ENCODE measurements at regions not wholly inside any gene's neighbourhood (a gene's known extent, or its start where the extent isn't known, plus 50 kb on each side); places are given as distances from the start of the nearest gene placed in this dataset.

DNA sequence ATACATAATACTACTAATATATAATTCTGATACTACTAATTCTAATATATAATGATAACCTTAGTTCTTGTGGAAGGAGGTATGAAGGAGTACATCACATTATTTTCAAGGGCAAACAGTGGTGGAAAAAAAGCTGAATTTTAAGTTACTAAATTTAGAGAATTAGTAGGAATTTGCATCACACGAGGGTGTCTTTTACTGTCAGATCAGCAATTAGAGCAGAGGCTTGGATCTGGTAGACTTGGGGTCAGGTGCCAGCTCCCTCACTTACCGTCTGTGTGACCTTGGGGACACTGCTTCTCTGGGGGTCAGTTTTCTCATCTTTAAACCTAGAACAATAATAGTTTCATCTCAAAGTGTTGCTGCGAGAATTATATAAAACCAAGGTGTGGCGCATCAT is 114.1 kb upstream of the NEDD4L start:
- Histone ChIP-seq H4K20me1 (ENCODE audit: insufficient read depth, low read length) (no peaks in the 10 kb centered on the region), H3K36me3 (replicated peaks in 1 of 2; ENCODE audit: control insufficient read depth in 1 of 2, insufficient read depth in 2 of 2, low read length in 2 of 2) (no peaks in the 10 kb centered on the region), H3K9ac (ENCODE audit: insufficient read depth, low read length, poor library complexity, severe bottlenecking) (no peak overlapping the region), H3K27me3 (ENCODE audit: control insufficient read depth in 2 of 2, insufficient read depth in 2 of 2, low read length in 2 of 2) (no peaks in the 10 kb centered on the region), H3K27ac (ENCODE audit: low read depth in 1 of 2, low read length in 2 of 2) (no peak overlapping the region), H3K79me2 (ENCODE audit: insufficient read depth, low read length) (no peaks in the 10 kb centered on the region), H3K4me1 (ENCODE audit: control insufficient read depth in 1 of 2, insufficient read depth in 2 of 2, low read length in 2 of 2) (no peaks in the 10 kb centered on the region), H2AFZ (ENCODE audit: insufficient read depth, low read depth, low read length, poor library complexity, severe bottlenecking) (no peak overlapping the region), H3K4me2 (replicated peaks; ENCODE audit: extremely low read depth, low read length, poor library complexity, severe bottlenecking) (no peak overlapping the region), H3K4me3 (replicated peaks in 1 of 3; ENCODE audit: low read depth in 2 of 3, low read length in 3 of 3) (no peak overlapping the region), H3K9me3 (replicated peaks in 1 of 2; ENCODE audit: control insufficient read depth in 1 of 2, insufficient read depth in 1 of 2, low read length in 2 of 2) (no peaks in the 10 kb centered on the region)
- TF ChIP-seq, protein P1, sequence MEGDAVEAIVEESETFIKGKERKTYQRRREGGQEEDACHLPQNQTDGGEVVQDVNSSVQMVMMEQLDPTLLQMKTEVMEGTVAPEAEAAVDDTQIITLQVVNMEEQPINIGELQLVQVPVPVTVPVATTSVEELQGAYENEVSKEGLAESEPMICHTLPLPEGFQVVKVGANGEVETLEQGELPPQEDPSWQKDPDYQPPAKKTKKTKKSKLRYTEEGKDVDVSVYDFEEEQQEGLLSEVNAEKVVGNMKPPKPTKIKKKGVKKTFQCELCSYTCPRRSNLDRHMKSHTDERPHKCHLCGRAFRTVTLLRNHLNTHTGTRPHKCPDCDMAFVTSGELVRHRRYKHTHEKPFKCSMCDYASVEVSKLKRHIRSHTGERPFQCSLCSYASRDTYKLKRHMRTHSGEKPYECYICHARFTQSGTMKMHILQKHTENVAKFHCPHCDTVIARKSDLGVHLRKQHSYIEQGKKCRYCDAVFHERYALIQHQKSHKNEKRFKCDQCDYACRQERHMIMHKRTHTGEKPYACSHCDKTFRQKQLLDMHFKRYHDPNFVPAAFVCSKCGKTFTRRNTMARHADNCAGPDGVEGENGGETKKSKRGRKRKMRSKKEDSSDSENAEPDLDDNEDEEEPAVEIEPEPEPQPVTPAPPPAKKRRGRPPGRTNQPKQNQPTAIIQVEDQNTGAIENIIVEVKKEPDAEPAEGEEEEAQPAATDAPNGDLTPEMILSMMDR (IDR thresholded peaks at IDR 0.05), result no peak
- no peaks in the 10 kb centered on the region for H3K4me1 Mint-ChIP-seq
- peaks cover 0 to 2% (median 0%) of the 10 kb centered on the region in 3 donors for H3K27me3 Mint-ChIP-seq (ENCODE audit: low read depth in 3 of 3)
- no peaks in the 10 kb centered on the region for H3K36me3 Mint-ChIP-seq
- 100% methylated on average over 2 of the region's 4 CpGs for WGBS (ENCODE audit: insufficient coverage)
- peak overlapping the region in 1 of 7 donors; percentile 31 for H3K27ac Mint-ChIP-seq
- peaks cover 0 to 5% (median 0%) of the 10 kb centered on the region in 7 donors for H3K9me3 Mint-ChIP-seq
- intact Hi-C loops (cut with micrococcal nuclease), result no loop called here
- no peak for DNase-seq
- no peak overlapping the region for H3K4me3 Mint-ChIP-seq

DNA sequence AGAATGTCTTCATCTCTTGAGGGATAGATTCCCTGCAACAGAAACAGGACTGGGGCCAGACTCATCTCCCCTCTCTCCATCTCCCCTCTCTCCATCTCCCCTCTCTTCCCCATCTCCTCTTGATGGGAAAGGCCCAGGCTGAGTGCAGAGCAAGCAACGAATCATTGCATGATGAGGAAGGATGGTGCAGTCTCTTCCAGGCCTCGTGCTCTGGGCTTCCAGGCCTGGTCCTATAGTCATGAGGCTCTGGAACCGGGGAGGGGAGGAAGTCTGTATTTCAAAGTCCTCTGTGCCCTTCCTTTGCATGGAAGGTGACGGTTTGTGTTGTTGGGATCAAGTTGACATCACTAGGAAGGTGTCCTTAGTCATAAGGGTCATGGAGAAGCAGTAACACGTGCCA is 115.6 kb upstream of the NEDD4L start:
- no peak for DNase-seq
- intact Hi-C loops (cut with micrococcal nuclease), result no loop called here
- Histone ChIP-seq H3K9ac (ENCODE audit: insufficient read depth, low read length, poor library complexity, severe bottlenecking) (no peak overlapping the region), H3K79me2 (ENCODE audit: insufficient read depth, low read length) (no peaks in the 10 kb centered on the region), H3K4me2 (replicated peaks; ENCODE audit: extremely low read depth, low read length, poor library complexity, severe bottlenecking) (no peak overlapping the region), H4K20me1 (ENCODE audit: insufficient read depth, low read length) (no peaks in the 10 kb centered on the region), H3K27me3 (ENCODE audit: control insufficient read depth in 2 of 2, insufficient read depth in 2 of 2, low read length in 2 of 2) (no peaks in the 10 kb centered on the region), H3K27ac (ENCODE audit: low read depth in 1 of 2, low read length in 2 of 2) (no peak overlapping the region), H3K4me1 (ENCODE audit: control insufficient read depth in 1 of 2, insufficient read depth in 2 of 2, low read length in 2 of 2) (no peaks in the 10 kb centered on the region), H3K36me3 (replicated peaks in 1 of 2; ENCODE audit: control insufficient read depth in 1 of 2, insufficient read depth in 2 of 2, low read length in 2 of 2) (no peaks in the 10 kb centered on the region), H3K4me3 (replicated peaks in 1 of 3; ENCODE audit: low read depth in 2 of 3, low read length in 3 of 3) (no peak overlapping the region), H2AFZ (ENCODE audit: insufficient read depth, low read depth, low read length, poor library complexity, severe bottlenecking) (no peak overlapping the region), H3K9me3 (replicated peaks in 1 of 2; ENCODE audit: control insufficient read depth in 1 of 2, insufficient read depth in 1 of 2, low read length in 2 of 2) (no peaks in the 10 kb centered on the region)
- Mint-ChIP-seq H3K27ac (no peak overlapping the region), H3K36me3 (no peaks in the 10 kb centered on the region), H3K4me3 (no peak overlapping the region), H3K4me1 (no peaks in the 10 kb centered on the region), H3K9me3 (peaks cover 0 to 2% (median 0%) of the 10 kb centered on the region in 7 donors), H3K27me3 (ENCODE audit: low read depth in 3 of 3) (peaks cover 0 to 2% (median 0%) of the 10 kb centered on the region in 3 donors)
- TF ChIP-seq, protein P1 (IDR thresholded peaks at IDR 0.05), result no peak
- 100% methylated on average over 4 of the region's 5 CpGs for WGBS (ENCODE audit: insufficient coverage)
